GM21786 (cell line): ENCODE measurements at regions not wholly inside any gene's neighbourhood (a gene's known extent, or its start where the extent isn't known, plus 50 kb on each side); places are given as distances from the start of the nearest gene placed in this dataset.

Experiments
- ATAC-seq: cut with Tn5 transposase; IDR thresholded peaks from one replicate; pipeline ENCODE4 v1.9.1; 2021; ENCODE audit not compliant: unreplicated experiment

DNA sequence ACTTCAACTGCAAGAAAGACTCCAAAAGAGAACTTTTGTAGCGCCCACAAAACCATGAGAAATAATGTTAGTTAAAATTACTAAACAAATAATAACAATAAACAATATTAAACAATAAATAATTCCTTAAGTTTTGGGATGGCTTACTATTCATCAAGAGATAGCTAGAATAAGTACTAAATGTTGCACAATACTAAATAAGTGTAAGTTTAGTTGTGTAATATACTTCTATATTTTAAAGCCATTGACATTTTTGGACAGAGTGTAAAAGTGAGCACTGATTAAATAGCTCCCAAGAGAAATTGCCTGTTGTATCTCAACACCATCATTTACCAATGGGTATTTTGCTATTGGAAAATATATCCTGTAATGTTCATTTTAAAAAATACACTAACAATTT lies 166.7 kb downstream of the ALG10 start:
- no peak for ATAC-seq

DNA sequence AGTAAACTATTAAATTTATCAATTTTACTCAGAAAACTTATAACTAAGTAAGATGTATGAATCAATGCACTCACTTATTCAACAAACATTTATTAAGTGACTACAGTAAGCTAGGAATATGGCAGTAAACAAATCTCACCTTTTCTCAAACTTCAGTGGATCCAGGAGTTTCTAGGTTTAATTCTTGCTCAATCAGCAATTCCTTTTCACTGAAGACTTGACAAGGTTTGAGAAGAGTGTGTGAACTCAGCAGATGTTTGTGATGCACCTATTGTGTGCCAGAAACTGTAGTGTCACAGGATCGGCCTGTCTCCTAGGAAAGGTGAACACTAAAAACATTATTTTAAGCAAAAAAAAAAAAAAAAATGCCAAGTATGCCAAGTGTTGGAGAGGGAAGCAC lies 167.8 kb downstream of the ALG10 start:
- ATAC-seq, result no peak

DNA sequence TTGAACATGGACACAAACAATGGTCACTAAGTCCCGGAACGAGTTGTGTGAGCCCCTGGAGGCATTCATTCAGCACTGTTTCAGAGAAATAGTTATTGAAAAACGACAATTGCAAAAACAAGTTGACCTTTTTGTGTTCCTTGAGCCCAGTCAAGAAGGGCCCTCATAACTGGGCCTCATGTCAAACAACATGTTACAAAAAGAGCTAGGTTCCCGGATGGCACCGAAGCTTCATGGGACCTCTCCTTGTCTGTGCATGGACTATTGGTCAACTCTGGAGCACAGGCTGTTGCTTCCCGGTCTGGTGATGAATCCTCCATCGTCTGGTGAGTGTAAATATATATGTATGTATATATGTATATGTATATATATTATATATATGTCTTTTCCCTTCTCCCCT lies 176.6 kb downstream of the ALG10 start:
- ATAC-seq, result no peak

DNA sequence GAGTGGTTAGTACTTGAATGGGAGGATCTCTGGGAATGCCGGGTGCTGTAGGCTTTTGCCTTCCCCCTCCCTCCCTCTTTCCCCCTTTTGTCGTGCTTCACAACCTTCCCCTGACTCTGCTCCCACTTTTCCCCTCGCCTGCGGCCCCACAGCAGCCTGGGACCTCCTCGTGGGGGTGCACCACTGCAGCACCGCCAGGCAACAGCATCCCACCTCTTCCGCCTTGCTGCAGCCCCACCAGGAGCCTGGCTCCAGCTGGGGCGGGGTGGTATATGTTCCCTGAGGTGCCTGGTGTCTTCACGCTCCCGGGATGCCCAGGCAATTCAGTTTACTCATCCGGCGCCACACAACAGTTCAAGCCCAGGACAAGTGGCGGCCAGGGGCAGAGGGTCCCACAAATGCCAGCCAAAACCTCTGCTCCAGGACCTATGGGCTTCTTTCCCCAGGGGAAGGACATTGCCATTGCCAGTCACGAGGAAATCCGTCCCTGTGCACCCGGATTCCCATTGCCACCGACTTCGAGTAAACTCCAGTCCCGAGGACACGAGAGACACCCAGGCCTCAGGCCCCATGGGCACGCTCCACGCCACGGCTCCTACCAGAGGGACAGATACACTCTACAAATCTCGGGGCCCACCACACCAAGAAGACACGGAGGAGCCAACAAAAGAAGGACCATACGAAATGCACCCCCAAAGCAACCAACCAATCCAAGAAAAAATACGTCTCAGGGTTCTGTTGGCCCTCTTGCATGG lies 181.7 kb downstream of the ALG10 start:
- no peak for ATAC-seq

DNA sequence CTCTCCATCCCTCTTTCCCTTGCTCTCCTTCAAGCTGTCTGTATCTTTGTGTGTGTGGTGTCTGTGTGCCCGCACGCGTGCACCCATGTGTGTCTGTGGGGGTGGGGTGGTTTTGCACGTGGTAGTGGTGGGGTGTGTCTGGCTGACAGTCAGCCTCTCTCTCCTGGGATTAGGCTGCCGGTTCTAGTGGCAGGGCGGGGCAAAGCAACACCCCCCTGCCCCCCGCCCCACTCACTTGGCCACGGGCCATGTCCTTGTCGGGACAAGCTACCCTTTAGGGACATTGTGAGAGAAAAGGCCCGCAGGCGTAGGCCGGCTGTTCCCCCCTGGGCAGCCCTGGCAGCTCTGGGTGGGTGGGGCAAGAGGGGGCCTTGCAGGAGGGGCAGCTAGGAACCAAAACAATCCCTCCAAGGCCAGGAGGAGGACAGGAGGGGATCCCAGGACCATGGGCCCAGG lies 182.6 kb downstream of the ALG10 start:
- no peak for ATAC-seq

DNA sequence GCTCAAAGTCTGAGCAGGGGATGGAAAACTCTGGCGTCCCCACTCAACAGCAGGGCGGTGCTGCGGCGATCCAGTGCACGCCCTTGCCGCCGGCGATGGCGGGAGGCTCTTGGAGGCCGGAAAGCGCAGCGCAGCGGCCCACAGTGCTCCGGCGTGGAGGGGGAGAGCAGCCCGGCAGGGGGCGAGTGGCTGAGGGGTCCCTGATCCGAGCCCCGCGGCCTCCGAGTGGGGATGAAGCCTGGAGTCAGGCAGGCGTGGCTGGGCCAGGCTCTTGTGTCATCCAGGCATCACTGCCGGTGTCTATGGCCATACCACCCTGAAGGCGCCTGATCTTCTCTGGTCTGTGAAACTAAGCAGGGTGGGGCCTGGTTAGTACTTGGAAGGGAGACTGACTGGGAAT lies 183.1 kb downstream of the ALG10 start:
- no peak for ATAC-seq

DNA sequence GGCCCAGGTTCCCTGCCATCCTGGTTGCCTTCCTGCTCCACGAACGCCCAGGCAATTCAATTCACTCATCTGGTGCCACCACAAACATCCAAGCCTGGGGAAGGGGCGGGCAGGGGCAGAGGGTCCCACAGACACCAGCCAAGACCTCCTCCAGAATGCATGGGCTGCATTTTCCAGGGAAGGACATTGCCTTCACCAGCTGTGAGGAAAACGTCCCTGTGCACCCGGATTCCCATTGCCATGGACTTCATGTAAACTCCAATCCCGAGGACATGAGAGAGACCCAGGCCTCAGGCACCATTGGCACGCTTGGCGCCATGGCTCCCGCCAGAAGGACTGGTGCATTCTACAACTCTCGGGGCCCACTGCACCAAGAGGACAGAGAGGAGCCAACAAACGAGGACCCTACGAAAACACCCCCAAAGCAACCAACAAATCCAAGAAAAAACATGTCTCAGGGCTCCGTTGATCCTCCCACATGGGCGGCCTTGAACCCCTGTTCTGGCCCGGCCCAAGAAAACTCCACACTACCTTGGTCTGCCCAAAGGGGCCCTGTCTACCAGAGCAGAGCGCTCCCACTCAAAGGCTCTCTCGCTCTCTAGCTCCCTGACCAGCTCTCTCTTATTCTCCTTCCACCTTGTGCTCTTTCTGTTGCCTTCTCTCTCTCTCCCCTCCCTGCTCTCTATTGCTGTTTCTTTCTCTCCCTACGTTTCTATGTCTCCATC lies 183.9 kb downstream of the ALG10 start:
- no peak for ATAC-seq

DNA sequence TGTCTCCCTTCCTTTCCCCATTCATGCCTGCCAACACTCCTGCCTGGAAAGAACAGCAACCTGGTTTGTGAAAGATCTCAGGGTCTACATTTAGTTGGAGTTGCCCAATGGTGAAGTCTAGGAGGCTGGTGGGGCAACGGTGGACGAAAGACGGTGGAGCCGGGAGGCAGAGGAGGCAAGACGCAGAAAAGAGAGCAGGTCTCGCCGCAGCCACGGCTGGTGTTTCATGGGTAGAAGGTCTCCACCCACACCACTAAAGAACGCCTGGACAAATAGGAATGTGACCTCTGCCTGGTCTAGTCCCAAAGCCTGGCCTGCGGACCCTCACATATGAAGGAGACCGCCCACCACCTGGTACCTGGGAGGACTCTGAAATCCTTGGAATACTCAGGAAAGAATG lies 185.6 kb downstream of the ALG10 start:
- no peak for ATAC-seq

DNA sequence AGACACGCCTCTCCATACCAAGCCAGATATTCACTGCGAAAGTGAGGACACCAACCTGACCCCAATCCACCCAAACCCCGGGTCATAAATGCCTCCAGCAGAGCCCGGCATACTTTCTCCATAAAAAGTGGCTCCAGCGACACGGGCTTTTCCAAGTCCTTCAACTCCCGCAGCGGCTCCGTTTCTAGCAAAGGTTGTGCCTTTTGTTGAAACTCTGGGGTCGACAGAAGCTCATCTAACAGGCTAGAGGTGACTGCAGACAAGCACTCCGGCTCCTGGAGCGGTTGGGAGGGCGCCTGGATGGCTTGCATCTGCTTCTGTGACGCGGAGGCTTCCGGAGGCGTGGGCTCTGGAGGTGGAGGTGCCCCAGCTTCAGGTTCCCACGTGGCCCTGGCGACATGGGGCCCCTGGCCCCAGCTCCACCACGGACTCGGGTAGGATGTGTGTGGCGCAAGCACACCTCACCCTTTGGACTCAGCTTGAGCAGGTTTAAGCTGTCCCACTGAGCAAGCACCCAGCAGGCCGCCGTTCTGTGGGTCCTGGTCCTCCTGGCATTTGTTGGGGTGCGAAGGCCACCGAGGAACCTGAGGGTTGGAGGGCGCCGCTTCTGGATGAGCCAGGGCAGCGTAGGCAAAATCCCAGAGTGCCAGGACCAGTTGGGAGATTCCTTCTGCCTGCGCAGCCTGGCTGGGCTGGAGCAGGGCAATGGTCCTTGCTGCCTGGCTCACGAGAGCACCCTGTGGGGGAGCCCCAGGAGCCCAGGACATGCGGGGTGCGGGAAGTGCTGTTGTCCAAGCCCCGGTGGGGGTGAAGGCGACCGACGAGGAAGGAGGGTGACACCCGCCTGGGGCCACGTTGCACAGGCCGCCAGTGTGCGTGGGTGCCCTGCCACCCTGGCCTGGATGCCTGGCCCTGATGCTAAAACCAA lies 186.3 kb downstream of the ALG10 start:
- no peak for ATAC-seq

DNA sequence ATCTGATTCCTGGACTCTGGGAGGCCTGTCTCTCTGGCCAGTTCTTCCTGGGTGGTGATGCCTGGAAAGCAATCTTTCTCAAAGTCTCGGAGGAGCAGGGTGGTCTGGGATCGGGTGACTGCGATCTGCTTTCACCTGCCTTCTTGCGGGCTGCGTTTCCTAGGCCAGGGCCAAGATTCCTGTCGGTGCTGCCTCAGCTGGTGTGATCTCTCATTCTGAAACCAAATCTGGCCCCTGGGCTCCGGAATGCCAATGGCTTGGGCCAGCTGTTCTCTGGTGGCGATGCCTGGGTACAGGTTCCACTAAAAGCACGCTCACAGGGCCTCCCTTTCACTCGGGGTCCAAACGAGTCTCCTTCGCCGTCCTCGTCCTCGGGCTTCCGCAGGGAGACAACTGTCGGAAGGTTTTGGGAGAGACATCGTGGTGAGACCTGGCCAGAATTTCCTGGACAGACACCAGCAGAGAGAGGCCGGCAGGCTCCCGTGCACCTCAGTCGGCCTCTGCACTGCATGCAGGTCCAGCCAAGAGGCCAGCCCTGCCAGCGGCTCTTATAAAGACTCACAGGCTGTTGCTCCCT lies 187.1 kb downstream of the ALG10 start:
- no peak for ATAC-seq

DNA sequence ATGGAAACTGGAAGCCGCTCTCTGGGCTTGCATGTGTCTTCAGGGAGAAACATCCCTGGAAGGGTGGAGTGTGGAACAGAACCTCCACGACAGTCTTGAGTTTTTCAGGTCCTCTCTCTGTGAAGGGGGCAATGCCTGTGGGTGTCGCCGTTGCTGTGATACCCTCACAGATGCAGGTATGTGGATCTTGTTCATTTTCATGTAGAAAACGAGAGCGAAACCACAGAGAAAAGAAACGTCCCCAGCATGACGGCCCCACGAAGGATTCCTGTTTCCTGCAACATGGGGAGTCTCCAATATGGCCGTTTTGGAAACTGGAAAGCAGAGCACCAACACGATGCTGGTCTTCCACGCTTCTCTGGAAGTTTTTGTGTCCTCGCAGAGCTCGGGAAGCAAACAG lies 187.9 kb downstream of the ALG10 start:
- no peak for ATAC-seq

DNA sequence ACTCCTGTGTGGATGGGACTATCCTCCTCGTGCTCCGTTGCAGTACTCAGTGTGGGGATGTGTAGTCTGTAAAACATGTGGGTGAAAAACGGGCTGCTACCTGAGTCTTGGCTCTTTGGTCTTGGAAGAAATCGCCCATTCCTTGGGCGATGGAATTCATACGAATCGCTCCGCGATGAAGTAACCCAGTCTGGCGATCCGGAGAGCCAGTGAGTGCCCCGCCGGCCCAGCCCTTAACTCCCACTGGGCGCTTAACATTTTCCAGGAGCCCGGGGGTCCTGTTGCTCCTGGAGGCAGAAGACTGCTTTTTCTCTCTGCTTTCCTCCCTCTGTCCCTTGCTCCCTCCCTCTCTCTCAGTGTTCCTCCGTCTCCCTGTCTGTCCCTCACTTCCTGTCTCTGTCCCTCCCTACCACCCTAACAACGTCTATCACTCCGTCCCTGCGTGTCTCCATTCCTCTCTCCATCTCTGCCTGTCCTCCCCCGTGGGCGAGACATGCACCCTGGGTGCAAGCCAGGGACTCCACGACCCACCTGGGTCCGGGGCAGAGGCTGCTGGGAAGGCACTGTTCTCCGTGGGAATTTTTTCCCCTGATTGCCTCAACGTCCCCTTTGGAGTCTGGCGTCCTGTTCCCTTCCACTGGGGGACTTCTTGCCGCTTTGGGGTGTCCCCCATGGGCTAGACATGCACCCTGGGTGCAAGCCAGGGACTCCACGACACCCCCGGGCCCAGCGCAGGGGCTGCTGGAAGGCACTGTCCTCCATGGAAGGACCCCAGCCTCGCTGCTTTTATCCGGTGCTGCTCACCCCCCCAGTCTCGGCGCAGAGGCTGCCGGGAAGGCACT lies 188.6 kb downstream of the ALG10 start:
- no peak for ATAC-seq

DNA sequence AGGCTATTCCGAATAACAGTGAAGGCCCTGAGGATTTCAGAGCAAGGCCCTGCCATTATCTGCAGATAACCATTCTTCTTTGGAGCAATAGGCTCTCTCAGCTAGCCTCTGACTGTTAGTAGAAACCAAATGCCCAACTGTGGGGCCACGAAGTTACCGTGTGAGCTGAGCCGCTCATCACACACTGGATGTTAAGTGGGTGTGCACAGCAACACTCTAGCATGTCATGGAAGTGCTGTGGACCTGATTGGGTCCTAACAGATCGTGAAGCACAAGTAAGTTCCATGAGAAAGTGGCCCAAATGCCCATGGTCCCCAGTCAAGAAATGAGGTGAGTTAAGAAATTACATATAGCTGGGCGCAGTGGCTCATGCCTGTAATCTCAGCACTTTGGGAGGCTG lies 190.4 kb downstream of the ALG10 start:
- no peak for ATAC-seq

DNA sequence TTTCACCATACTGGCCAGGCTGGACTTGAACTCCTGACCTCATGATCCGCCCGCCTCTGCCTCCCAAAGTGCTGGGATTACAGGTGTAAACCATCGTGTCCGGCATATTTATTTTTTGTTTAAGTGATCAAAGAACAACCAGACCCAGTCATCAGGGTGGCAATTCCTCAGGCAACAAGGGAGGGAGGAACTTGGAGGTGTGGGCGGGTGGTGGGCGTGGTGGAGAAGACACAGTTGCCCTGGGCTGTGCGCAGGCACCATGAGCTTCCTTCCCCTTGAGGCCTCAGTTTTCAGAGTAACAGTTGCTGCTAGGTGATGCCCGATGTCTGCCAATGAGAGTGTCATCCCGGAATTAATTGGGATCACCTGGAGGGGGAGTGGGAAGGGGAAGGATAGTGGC lies 191.7 kb downstream of the ALG10 start:
- no peak for ATAC-seq

DNA sequence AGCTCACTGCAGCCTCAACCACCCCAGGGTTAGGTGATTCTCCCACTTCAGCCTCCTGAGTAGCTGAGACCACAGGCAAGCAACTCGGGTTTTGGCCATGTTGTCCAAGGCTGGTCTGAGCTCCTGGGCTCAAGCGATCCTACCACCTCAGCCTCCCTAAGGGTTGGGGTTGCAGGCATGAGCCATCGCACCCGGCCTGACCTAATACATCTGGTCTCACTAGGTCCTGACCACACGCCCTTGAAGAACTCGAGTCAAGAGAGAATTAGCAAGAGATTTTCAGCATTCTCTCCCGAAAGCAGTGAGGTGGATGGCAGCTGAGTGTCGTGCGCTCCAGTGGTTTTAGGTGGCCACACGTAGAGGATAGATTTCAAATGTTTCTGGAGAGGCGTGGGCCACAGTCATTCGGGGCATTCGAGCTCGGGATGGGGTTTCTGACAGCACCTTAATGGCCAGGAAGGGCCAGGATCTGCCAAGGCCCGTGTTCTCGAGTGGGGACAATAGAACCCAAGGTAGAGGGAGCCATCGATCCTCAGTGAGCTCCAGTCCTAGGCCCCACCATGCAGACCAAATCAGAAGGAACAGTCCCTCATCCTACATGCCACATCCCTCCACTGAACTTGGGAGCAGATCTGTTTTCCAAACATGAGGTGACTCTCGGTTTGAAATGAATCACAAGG lies 193.1 kb downstream of the ALG10 start:
- ATAC-seq, result no peak

DNA sequence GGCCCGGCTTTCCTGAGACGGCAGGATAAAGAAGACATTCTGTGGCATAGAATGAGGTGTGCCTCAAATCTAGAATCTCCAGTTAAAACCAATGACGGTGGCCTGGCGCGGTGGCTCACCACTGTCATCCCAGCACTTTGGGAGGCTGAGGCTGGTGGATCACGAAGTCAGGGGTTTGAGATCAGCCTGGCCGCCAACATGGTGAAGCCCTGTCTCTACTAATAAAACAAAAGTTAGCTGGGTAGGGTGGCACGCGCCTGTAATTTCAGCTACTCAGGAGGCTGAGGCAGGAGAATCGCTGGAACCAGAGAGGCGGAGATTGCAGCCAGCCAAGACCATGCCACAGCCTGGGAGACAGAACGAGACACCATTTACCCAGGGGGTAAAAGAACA lies 193.6 kb downstream of the ALG10 start:
- ATAC-seq, result no peak

DNA sequence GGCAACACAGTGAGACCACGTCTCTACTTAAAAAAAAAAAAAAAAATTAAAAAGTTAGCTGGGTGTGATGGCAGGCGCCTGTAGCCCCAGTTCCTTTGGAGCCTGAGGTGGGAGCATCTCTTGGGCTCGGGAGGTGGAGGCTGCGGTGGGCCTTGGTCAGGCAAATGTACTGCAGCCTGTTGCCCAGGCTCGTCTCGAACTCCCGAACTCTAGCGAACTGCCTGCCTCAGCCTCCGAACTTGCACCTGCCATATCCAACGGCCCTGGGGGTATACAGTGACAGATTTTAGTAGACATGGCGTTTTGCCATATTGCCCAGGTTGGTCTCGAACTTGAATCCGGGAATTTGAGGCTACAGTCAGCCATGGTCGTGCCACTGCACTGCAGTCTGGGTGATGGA lies 195.4 kb downstream of the ALG10 start:
- ATAC-seq, result no peak

DNA sequence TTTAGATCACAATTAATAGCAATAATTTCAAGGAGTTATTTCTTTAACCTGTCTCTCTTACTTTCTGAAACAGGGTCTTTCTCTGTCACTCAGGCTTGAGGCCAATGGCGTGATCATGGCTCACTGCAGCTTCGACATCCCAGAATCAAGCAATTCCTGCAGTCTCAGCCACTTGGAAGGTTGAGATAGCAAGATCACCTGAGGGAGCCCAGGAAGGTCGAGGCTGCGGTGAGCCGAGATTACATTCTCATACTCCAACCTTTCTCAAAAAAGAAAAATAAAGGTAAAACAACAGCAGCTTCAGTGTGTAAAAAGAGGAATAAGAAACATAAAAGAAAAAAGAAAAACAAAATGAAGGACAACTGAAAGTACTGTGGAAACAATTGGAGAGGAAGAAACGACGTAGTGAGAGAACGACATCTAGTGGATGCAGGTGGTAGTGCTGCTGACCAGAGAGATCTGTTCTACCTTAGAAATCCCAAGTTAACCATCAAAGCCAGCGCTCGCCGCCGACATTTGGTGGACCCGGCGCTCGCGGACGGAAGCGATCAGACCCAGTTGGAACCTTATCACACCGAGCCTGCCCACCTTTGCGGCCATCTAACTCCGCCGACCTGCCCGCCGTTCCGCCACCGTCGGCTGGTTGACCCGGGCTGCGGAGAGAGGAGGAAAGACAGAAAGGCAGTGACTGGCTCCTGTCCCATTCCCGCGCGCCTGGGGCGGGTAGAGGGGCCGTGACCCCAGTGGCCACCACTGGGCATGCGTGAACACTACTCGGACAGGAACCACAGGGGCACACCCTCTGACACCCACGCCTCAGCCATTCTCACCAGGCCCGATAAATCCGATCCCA lies 196.1 kb downstream of the ALG10 start:
- ATAC-seq, result peak; percentile 90
